GM12878 (cell line): ENCODE measurements at regions not wholly inside any gene's neighbourhood (a gene's known extent, or its start where the extent isn't known, plus 50 kb on each side); places are given as distances from the start of the nearest gene placed in this dataset.

Experiments
- ATAC-seq: fragments of 200-7000 bp; cut with Tn5 transposase; 3 replicates; pipeline ENCODE4 v1.9.1; 2020; ENCODE audit warnings: mild to moderate bottlenecking, moderate library complexity
- BruUV-seq: library from RNA; stranded (reverse); fragments of 400-500 nt; replicated peaks from 2 replicates; lab custom pipeline; 2021; lab: Mats Ljungman, UMichigan
- CTCF ChIA-PET: fragments of 300-600 bp; sonication (Branson Sonifier 250); formaldehyde crosslinking; extraction: SDS; loops from one replicate; lab custom pipeline; 2021; ENCODE audit warnings: inconsistent platforms; lab: Yijun Ruan, JAX
- POLR2A ChIA-PET: fragments of 350-600 bp; formaldehyde crosslinking; extraction: SDS; loops from one replicate; lab custom pipeline; 2021; ENCODE audit warnings: inconsistent platforms; lab: Charles Lee
- RAD21 ChIA-PET: fragments of 300-600 bp; sonication (Branson Sonifier 250); formaldehyde crosslinking; loops from one replicate; lab custom pipeline; 2023; ENCODE audit warnings: antibody characterized with exemption; ENCODE audit not compliant: unreplicated experiment; lab: Charles Lee
- SMC1A ChIA-PET: fragments of 300-600 bp; sonication (Branson Sonifier 250); formaldehyde crosslinking; loops from one replicate; lab custom pipeline; 2023; ENCODE audit not compliant: unreplicated experiment, uncharacterized antibody; lab: Charles Lee
- DNase-seq: peaks from one replicate; pipeline ENCODE4 v3.0.0-alpha.2; 2011; ENCODE audit warnings: low read depth, low spot score
- FAIRE-seq: peaks from 3 replicates; lab custom pipeline; 2011; peaks lifted over from hg19 to GRCh38; lab: Jason Lieb, UNC
- H2AFZ ChIP-seq: 2 replicates; pipeline ENCODE4 v1.6.0; 2011; ENCODE audit warnings: low read depth, low read length, control low read depth; ENCODE audit not compliant: control insufficient read depth
- H3K27ac ChIP-seq: 2 replicates; pipeline ENCODE4 v1.5.1; 2011; ENCODE audit warnings: control low read depth; ENCODE audit not compliant: control insufficient read depth, insufficient read depth
- H3K27me3 ChIP-seq, 2 experiments: replicated peaks in 1 of 2; 2 replicates each; pipeline versions ENCODE4 v1.6.0 to v1.6.1; 2011; ENCODE audit warnings: low read length in 1 of 2; ENCODE audit not compliant: control insufficient read depth in 2 of 2, insufficient read depth in 2 of 2
- H3K36me3 ChIP-seq, 2 experiments: 2 replicates each; pipeline ENCODE4 v1.5.1; 2011; ENCODE audit warnings: low read length in 1 of 2; ENCODE audit not compliant: control insufficient read depth in 2 of 2, insufficient read depth in 2 of 2
- H3K4me1 ChIP-seq: 2 replicates; pipeline ENCODE4 v1.6.1; 2011; ENCODE audit warnings: mild to moderate bottlenecking, low read length, moderate library complexity, mixed read lengths; ENCODE audit not compliant: control insufficient read depth, insufficient read depth
- H3K4me2 ChIP-seq: 2 replicates; pipeline ENCODE4 v1.6.0; 2011; ENCODE audit warnings: control low read depth; ENCODE audit not compliant: control insufficient read depth, insufficient read depth
- H3K4me3 ChIP-seq: fragments of 200-600 bp; sonication (generic); 2 replicates; pipeline ENCODE4 v1.5.1; 2016
- H3K79me2 ChIP-seq: 2 replicates; pipeline ENCODE4 v1.6.0; 2011; ENCODE audit warnings: low read length; ENCODE audit not compliant: control insufficient read depth, insufficient read depth
- H3K9ac ChIP-seq: 2 replicates; pipeline ENCODE4 v1.8.0; 2011; ENCODE audit warnings: low read length, control low read depth, mixed read lengths; ENCODE audit not compliant: control insufficient read depth, insufficient read depth
- H3K9me3 ChIP-seq: replicated peaks from 3 replicates; pipeline ENCODE4 v1.5.1; 2011; ENCODE audit warnings: mild to moderate bottlenecking, low read length; ENCODE audit not compliant: control insufficient read depth, insufficient read depth
- H4K20me1 ChIP-seq: 2 replicates; pipeline ENCODE4 v1.6.0; 2011; ENCODE audit not compliant: control insufficient read depth, insufficient read depth
- CEBPB ChIP-seq, 2 experiments: fragments of 150-350 bp in 1 of 2; IDR thresholded peaks; 2 replicates each; pipeline ENCODE4 v1.6.1; 2012 to 2014; ENCODE audit warnings: low read depth in 2 of 2, low read length in 2 of 2, borderline replicate concordance in 1 of 2, inconsistent platforms in 1 of 2
- CHD2 ChIP-seq: IDR thresholded peaks from 2 replicates; pipeline ENCODE4 v1.6.1; 2011; ENCODE audit warnings: low read depth, low read length, improper control_type of control experiment, borderline replicate concordance
- NBN ChIP-seq: fragments of 450-650 bp; IDR thresholded peaks from 2 replicates; pipeline ENCODE4 v1.6.1; 2016
- NFXL1 ChIP-seq: fragments of 450-650 bp; IDR thresholded peaks from 2 replicates; pipeline ENCODE4 v1.6.1; 2017; ENCODE audit warnings: antibody characterized with exemption, mild to moderate bottlenecking, borderline replicate concordance
- NFYA ChIP-seq: IDR thresholded peaks from 2 replicates; pipeline ENCODE4 v1.6.1; 2011; ENCODE audit warnings: low read depth, mild to moderate bottlenecking, low read length, improper control_type of control experiment, borderline replicate concordance
- NR2C1 ChIP-seq: fragments of 450-650 bp; IDR thresholded peaks from 2 replicates; pipeline ENCODE4 v1.6.1; 2017; ENCODE audit warnings: antibody characterized with exemption, mild to moderate bottlenecking, moderate library complexity
- RAD21 ChIP-seq: IDR thresholded peaks from 2 replicates; pipeline ENCODE4 v1.6.1; 2011; ENCODE audit warnings: mild to moderate bottlenecking, low read depth, low read length, moderate library complexity; ENCODE audit not compliant: insufficient read depth
- RBBP5 ChIP-seq: fragments of 200-600 bp; sonication (generic); conservative IDR thresholded peaks from 2 replicates; pipeline ENCODE4 v1.6.1; 2016
- RELB ChIP-seq: fragments of 450-650 bp; IDR thresholded peaks from 2 replicates; pipeline ENCODE4 v1.6.1; 2017; ENCODE audit warnings: low read depth, mild to moderate bottlenecking, moderate library complexity
- ZNF217 ChIP-seq: fragments of 450-650 bp; IDR thresholded peaks from 2 replicates; pipeline ENCODE4 v1.6.1; 2017; ENCODE audit warnings: antibody characterized with exemption, mild to moderate bottlenecking
- ZNF24 ChIP-seq: fragments of 450-650 bp; IDR thresholded peaks from 2 replicates; pipeline ENCODE4 v1.6.1; 2017; ENCODE audit warnings: antibody characterized with exemption, mild to moderate bottlenecking
- WGBS: methylation state at CpG from one replicate; pipeline ENCODE4 v1.1.6; 2016; ENCODE audit warnings: low lambda C conversion rate; ENCODE audit not compliant: insufficient replicate concordance, insufficient coverage; ENCODE audit errors: missing lambda C conversion rate; 5-methylcytosine and 5-hydroxymethylcytosine counted together
- in situ Hi-C: fragments of 300-500 bp; cut with MboI; formaldehyde crosslinking; loops from 9 replicates; pipeline ENCODE4 v1.14.3; 2018; ENCODE audit warnings: mixed read lengths
- intact Hi-C: fragments of 100-400 bp; cut with micrococcal nuclease; formaldehyde crosslinking; loops from one replicate; pipeline ENCODE4 v1.14.2; 2022; ENCODE audit not compliant: unreplicated experiment
- TF ChIP-seq, protein P1 (sequence below): fragments of 450-650 bp; IDR thresholded peaks from 2 replicates; pipeline ENCODE4 v1.6.1; 2017; ENCODE audit warnings: mild to moderate bottlenecking, moderate library complexity

DNA sequence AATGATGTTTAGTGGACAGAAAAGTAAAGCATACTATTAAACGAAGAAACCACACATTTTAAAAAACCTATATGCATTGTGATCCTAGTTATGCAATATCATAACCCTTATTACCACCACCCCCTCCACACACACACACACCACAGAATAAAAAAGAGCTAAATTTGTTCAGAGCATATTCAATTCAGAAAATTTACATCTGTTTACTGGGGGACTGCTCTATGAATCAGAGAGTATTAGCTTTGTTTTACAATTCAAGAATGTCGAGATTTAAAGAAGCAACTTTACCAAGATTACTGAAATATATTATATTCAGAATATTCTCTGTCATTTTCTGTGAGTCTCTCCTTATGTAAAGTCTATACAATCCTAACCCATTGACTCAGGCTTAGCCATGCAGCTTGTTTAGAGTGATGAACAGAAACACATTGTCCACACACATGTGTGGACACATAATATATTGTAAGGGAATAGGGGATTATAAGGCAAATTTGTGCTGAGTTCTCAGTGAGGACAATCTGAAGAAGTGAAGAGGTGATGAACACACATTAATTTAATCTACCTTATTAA is 369.6 kb upstream of the MARCKS start (continued):
- TF ChIP-seq CEBPB (IDR thresholded peaks at IDR 0.05; ENCODE audit: borderline replicate concordance in 1 of 2, low read depth in 2 of 2, low read length in 2 of 2) (no peak), NFXL1 (no peak), RBBP5 (no peak), NR2C1 (no peak)

DNA sequence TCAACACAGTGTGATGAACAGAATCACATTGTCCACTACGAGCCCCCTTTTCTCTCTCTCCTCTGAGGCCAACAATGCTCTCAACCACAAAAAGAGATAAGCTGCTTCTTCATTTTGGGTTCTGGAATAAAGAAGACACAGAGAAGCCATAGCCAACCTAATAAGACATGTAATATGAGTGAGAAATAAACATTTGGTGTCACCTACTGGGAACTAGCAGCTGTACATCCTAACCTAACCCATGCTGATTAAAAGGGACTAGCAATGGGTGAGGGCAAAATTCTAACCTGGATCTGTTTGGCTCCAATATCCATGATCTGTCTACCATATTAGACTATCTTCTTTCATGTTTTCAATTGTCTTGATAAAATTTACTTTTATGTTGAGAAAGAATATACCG is 369.1 kb upstream of the MARCKS start:
- H3K4me1 ChIP-seq: no peaks in the 10 kb centered on the region
- TF ChIP-seq NFYA (no peak), NBN (no peak), ZNF217 (no peak), ZNF24 (no peak), RAD21 (peak; percentile 22; the same call in 1 of the 2 replicates), RELB (no peak), CHD2 (no peak)
- TF ChIP-seq, protein P1, sequence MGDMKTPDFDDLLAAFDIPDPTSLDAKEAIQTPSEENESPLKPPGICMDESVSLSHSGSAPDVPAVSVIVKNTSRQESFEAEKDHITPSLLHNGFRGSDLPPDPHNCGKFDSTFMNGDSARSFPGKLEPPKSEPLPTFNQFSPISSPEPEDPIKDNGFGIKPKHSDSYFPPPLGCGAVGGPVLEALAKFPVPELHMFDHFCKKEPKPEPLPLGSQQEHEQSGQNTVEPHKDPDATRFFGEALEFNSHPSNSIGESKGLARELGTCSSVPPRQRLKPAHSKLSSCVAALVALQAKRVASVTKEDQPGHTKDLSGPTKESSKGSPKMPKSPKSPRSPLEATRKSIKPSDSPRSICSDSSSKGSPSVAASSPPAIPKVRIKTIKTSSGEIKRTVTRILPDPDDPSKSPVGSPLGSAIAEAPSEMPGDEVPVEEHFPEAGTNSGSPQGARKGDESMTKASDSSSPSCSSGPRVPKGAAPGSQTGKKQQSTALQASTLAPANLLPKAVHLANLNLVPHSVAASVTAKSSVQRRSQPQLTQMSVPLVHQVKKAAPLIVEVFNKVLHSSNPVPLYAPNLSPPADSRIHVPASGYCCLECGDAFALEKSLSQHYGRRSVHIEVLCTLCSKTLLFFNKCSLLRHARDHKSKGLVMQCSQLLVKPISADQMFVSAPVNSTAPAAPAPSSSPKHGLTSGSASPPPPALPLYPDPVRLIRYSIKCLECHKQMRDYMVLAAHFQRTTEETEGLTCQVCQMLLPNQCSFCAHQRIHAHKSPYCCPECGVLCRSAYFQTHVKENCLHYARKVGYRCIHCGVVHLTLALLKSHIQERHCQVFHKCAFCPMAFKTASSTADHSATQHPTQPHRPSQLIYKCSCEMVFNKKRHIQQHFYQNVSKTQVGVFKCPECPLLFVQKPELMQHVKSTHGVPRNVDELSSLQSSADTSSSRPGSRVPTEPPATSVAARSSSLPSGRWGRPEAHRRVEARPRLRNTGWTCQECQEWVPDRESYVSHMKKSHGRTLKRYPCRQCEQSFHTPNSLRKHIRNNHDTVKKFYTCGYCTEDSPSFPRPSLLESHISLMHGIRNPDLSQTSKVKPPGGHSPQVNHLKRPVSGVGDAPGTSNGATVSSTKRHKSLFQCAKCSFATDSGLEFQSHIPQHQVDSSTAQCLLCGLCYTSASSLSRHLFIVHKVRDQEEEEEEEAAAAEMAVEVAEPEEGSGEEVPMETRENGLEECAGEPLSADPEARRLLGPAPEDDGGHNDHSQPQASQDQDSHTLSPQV: no peak
- H3K4me3 ChIP-seq: no peak overlapping the region
- no peaks in the 10 kb centered on the region for H3K9me3 ChIP-seq
- no peaks in the 10 kb centered on the region for H3K79me2 ChIP-seq
- ChIA-PET RAD21 (interaction anchor here (1.1 to 2.0 kb wide), 3 partner anchors 138 to 391 kb away, joined by 3 to 9 read pairs (median 7); no protein-coding TSS in a partner anchor), CTCF (interaction anchor here (0.6 to 1.8 kb wide), 8 partner anchors 27 to 611 kb away, joined by 3 to 5 read pairs (median 3); no protein-coding TSS in a partner anchor), POLR2A (interaction anchor here (0.6 kb wide), 1 partner anchor 141 kb away, joined by 3 read pairs; no protein-coding TSS in a partner anchor), SMC1A (interaction anchor here (0.8 to 2.0 kb wide), 5 partner anchors 13 to 391 kb away, joined by 3 to 6 read pairs (median 4); no protein-coding TSS in a partner anchor)
- 69% methylated on average over 2 of the region's 2 CpGs for WGBS
- H4K20me1 ChIP-seq: no peaks in the 10 kb centered on the region
- H2AFZ ChIP-seq: no peak overlapping the region
- no peak for DNase-seq
- no peak for FAIRE-seq
- no TSS peak for BruUV-seq
- H3K27me3 ChIP-seq: no peaks in the 10 kb centered on the region
- ATAC-seq: no peak
- in situ Hi-C loops: no loop called here
- no peak overlapping the region for H3K27ac ChIP-seq
- no peak overlapping the region for H3K4me2 ChIP-seq
- H3K9ac ChIP-seq: no peak overlapping the region
- no peaks in the 10 kb centered on the region for H3K36me3 ChIP-seq
- intact Hi-C loops: no loop called here
